ENCODE measurements at regions not wholly inside any gene's neighbourhood (a gene's known extent, or its start where the extent isn't known, plus 50 kb on each side); places are given as distances from the start of the nearest gene placed in this dataset.

GRCh38 chr1:38187552-38187951, 141.0 kb upstream of the POU3F1 start:
- no peak overlapping the region for H3K9ac ChIP-seq (ENCODE audit: insufficient read depth in 1 of 2, low read depth in 2 of 2, low read length in 2 of 2)
- 5% methylated on average over 9 of the region's 9 CpGs for WGBS (ENCODE audit: insufficient coverage, low coverage, missing lambda C conversion rate)
- no peak overlapping the region for H3K4me2 ChIP-seq (ENCODE audit: insufficient read depth, low read length)
- no peaks in the 10 kb centered on the region for H3K9me3 ChIP-seq (replicated peaks; ENCODE audit: control insufficient read depth, insufficient read depth, low read depth, low read length)
- H3K4me3 ChIP-seq, result no peak overlapping the region
- ChIA-PET POLR2A (interaction anchor here (0.5 kb wide), 1 partner anchor 942 kb away, joined by 3 read pairs; no protein-coding TSS in a partner anchor), CTCF (ENCODE audit: low intra/inter-chr PET ratio) (no interaction called here)
- FAIRE-seq (no peak), DNase-seq (ENCODE audit: extremely low read depth in 1 of 4, low spot score in 3 of 4) (no peak), ATAC-seq (no peak)
- in situ Hi-C loops (cut with MboI) (no loop called here), intact Hi-C loops (cut with micrococcal nuclease) (no loop called here)
- no peaks in the 10 kb centered on the region for H3K79me2 ChIP-seq (ENCODE audit: control insufficient read depth, insufficient read depth, low read length)
- peaks cover 20 to 75% of the 10 kb centered on the region in 2 experiments for H3K27me3 ChIP-seq (ENCODE audit: control insufficient read depth in 2 of 2, insufficient read depth in 2 of 2, low read length in 2 of 2)
- no peak for TF ChIP-seq CHD1 (IDR thresholded peaks at IDR 0.05; ENCODE audit: low read length)
- TF ChIP-seq ZFP36 (IDR thresholded peaks at IDR 0.05; ENCODE audit: low read depth, low read length, partially characterized antibody), result no peak
- no peak for TF ChIP-seq HNRNPL (IDR thresholded peaks at IDR 0.05; ENCODE audit: low read depth, low read length)
- no peak for TF ChIP-seq ZNF830 (CRISPR knock-in tag; IDR thresholded peaks at IDR 0.05)
- no peak for TF ChIP-seq PRDM10 (IDR thresholded peaks at IDR 0.05; ENCODE audit: partially characterized antibody)
- TF ChIP-seq CBFB (CRISPR knock-in tag; IDR thresholded peaks at IDR 0.05), result no peak
- TF ChIP-seq HIVEP1 (CRISPR knock-in tag; IDR thresholded peaks at IDR 0.05), result no peak
- no peak for TF ChIP-seq CHD2 (IDR thresholded peaks at IDR 0.05; ENCODE audit: low read depth, low read length)
- no peak for TF ChIP-seq ILF3 (IDR thresholded peaks at IDR 0.05; ENCODE audit: borderline replicate concordance)
- no peak for TF ChIP-seq ZBTB34 (CRISPR knock-in tag; IDR thresholded peaks at IDR 0.05)
- TF ChIP-seq GMEB1 (CRISPR knock-in tag; IDR thresholded peaks at IDR 0.05), result no peak
- no peak for TF ChIP-seq PHF8 (IDR thresholded peaks at IDR 0.05; ENCODE audit: borderline replicate concordance, low read length)
- no peak for TF ChIP-seq ZNF785 (CRISPR knock-in tag; IDR thresholded peaks at IDR 0.05)
- no peak for TF ChIP-seq FIP1L1 (IDR thresholded peaks at IDR 0.05; ENCODE audit: low read depth, low read length, poor library complexity, severe bottlenecking)
- TF ChIP-seq ZFP1 (CRISPR knock-in tag; IDR thresholded peaks at IDR 0.05), result no peak
- no peak for TF ChIP-seq ZNF134 (CRISPR knock-in tag; conservative IDR thresholded peaks at IDR 0.05)
- no peak for TF ChIP-seq CREM (IDR thresholded peaks at IDR 0.05; ENCODE audit: low read depth)
- H3K4me1 ChIP-seq (replicated peaks in 1 of 2; ENCODE audit: control insufficient read depth in 2 of 2, insufficient read depth in 2 of 2, low read length in 2 of 2), result no peaks in the 10 kb centered on the region
- no TSS peak for BruUV-seq (replicated peaks)
- no peak overlapping the region for H2AFZ ChIP-seq (ENCODE audit: low read depth, low read length)
- H3K9me1 ChIP-seq (ENCODE audit: control insufficient read depth, insufficient read depth, low read length), result no peaks in the 10 kb centered on the region
- no peaks in the 10 kb centered on the region for H3K36me3 ChIP-seq (ENCODE audit: control insufficient read depth, insufficient read depth, low read length)
- no peak overlapping the region for H3K27ac ChIP-seq (ENCODE audit: extremely low read depth, low read depth, low read length)
- H4K20me1 ChIP-seq (replicated peaks; ENCODE audit: control insufficient read depth, insufficient read depth, low read length), result no peaks in the 10 kb centered on the region

All from K562 (cell line).